Keratinocyte (primary cell): ENCODE measurements at regions not wholly inside any gene's neighbourhood (a gene's known extent, or its start where the extent isn't known, plus 50 kb on each side); places are given as distances from the start of the nearest gene placed in this dataset.
"Not testable (repeated sequence)": the region's sequence is repeated elsewhere in the genome, so short reads cannot be mapped to it uniquely, and the experiment has no call there.

Experiments used
- DNase-seq: peaks from one replicate; pipeline ENCODE4 v3.0.0-alpha.2; 2011; ENCODE audit warnings: low read depth, missing footprints, low spot score
- FAIRE-seq: peaks from 2 replicates; lab custom pipeline; 2011; peaks lifted over from hg19 to GRCh38; lab: Jason Lieb, UNC
- H2AFZ ChIP-seq: 2 replicates; pipeline ENCODE4 v1.6.0; 2012; ENCODE audit warnings: low read length, control low read depth, inconsistent platforms; ENCODE audit not compliant: control insufficient read depth
- H3K27ac ChIP-seq: 2 replicates; pipeline ENCODE4 v1.5.1; 2011; ENCODE audit warnings: low read length; ENCODE audit not compliant: control insufficient read depth, insufficient read depth
- H3K27me3 ChIP-seq: 3 replicates; pipeline ENCODE4 v1.6.0; 2011; ENCODE audit warnings: low read length; ENCODE audit not compliant: control insufficient read depth, insufficient read depth; ENCODE audit errors: extremely low read depth
- H3K36me3 ChIP-seq, 2 experiments: 2 replicates in 1 of 2; 3 replicates in 1 of 2; pipeline ENCODE4 v1.5.1; 2011; ENCODE audit warnings: low read length in 2 of 2, mild to moderate bottlenecking in 1 of 2; ENCODE audit not compliant: control insufficient read depth in 2 of 2, insufficient read depth in 2 of 2; ENCODE audit errors: extremely low read depth in 1 of 2
- H3K4me1 ChIP-seq: 3 replicates; pipeline ENCODE4 v1.5.1; 2011; ENCODE audit warnings: low read length; ENCODE audit not compliant: control insufficient read depth, insufficient read depth; ENCODE audit errors: extremely low read depth
- H3K4me2 ChIP-seq: 3 replicates; pipeline ENCODE4 v1.6.0; 2011; ENCODE audit warnings: low read depth, low read length; ENCODE audit not compliant: control insufficient read depth, insufficient read depth; ENCODE audit errors: extremely low read depth
- H3K4me3 ChIP-seq, 3 experiments: fragments of 200-600 bp in 1 of 3; sonication (generic) in 1 of 3; 2 replicates in 2 of 3; 3 replicates in 1 of 3; pipeline ENCODE4 v1.5.1; 2011 to 2016; ENCODE audit warnings: low read length in 3 of 3, mild to moderate bottlenecking in 3 of 3, control low read depth in 2 of 3, inconsistent platforms in 1 of 3, low read depth in 1 of 3, mixed read lengths in 1 of 3, mixed run types in 1 of 3, moderate library complexity in 1 of 3; ENCODE audit not compliant: control insufficient read depth in 2 of 3, insufficient read depth in 2 of 3; ENCODE audit errors: extremely low read depth in 1 of 3
- H3K79me2 ChIP-seq: 2 replicates; pipeline ENCODE4 v1.6.0; 2012; ENCODE audit warnings: low read length; ENCODE audit not compliant: control insufficient read depth, insufficient read depth
- H3K9ac ChIP-seq: 3 replicates; pipeline ENCODE4 v1.6.0; 2011; ENCODE audit warnings: low read length; ENCODE audit not compliant: control insufficient read depth, insufficient read depth; ENCODE audit errors: extremely low read depth
- H3K9me1 ChIP-seq: 3 replicates; pipeline ENCODE4 v1.6.0; 2011; ENCODE audit warnings: low read length; ENCODE audit not compliant: control insufficient read depth, insufficient read depth; ENCODE audit errors: extremely low read depth
- H3K9me3 ChIP-seq: 2 replicates; pipeline ENCODE4 v1.5.1; 2012; ENCODE audit warnings: low read depth, low read length; ENCODE audit not compliant: control insufficient read depth
- H4K20me1 ChIP-seq: 3 replicates; pipeline ENCODE4 v1.6.0; 2011; ENCODE audit warnings: low read length; ENCODE audit not compliant: control insufficient read depth, insufficient read depth; ENCODE audit errors: extremely low read depth
- EZH2 ChIP-seq: IDR thresholded peaks from one replicate; pipeline ENCODE4 v1.6.1; 2012; ENCODE audit warnings: inconsistent platforms, mild to moderate bottlenecking, low read length, moderate library complexity
- dilution Hi-C: fragments of 300-500 bp; cut with MboI; formaldehyde crosslinking; loops from one replicate; pipeline ENCODE4 v1.7.0; 2020; ENCODE audit warnings: low sequenced_read_pairs; ENCODE audit not compliant: extremely low pct_ligation_motif_present
- TF ChIP-seq, protein P1 (sequence below), 3 experiments: IDR thresholded peaks in 1 of 3; conservative IDR thresholded peaks in 1 of 3; optimal IDR thresholded peaks in 1 of 3; 2 replicates in 2 of 3; 3 replicates in 1 of 3; pipeline versions ENCODE3 to v1.5.1; 2011; ENCODE audit warnings: low read length in 3 of 3, mild to moderate bottlenecking in 3 of 3, moderate library complexity in 2 of 3, control low read depth in 1 of 3, inconsistent platforms in 1 of 3; ENCODE audit not compliant: insufficient read depth in 2 of 3; ENCODE audit errors: extremely low read depth in 1 of 3

GRCh38 chr16:88197481-88198456 is 185.0 kb upstream of the ZNF469 start:
- H3K27me3 ChIP-seq, result peaks cover 14% of the 10 kb centered on the region
- no peak for FAIRE-seq

DNA sequence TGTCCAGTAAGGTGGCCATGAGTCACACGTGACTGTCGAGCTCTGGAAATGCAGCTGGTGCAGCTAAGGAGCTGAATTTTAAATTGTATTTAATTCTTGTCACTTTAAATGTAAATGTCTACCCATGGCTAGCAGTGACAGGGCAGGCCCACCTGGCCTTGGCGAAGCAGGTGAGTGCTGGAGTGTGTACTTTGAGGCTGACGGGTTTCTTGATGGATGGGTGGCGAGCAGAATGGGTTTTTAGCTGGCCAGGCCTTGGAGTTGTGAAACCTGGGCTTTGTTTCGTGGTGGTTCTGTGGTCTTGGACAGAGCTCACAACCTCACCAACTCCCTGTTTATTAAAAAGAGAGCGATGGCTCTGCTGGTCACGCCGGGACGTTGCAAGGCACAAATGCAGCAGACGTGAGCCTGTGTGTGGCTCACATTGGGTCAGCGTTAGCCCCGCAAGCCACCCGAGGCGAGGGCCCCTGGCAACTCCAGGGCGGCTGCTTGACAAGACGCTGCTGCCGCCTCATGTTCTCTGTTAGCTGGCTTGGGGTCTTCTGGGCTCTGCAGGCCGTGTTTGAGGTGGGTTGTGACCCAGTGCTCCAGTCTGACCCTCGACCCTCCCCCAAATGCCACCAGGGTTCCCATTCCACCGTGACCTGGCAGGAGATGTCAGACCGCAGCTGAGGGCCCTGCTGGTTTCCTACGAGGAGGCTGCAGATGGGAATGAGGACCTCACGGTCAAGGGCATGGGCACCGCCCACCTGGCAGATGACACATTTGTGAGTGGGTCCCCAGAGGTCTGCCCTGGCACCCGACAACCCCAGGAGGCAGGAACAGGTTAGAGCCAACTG is 184.1 kb upstream of the ZNF469 start:
- H3K4me3 ChIP-seq, FAIRE-seq, DNase-seq, H3K27ac ChIP-seq, H3K36me3 ChIP-seq, H4K20me1 ChIP-seq, dilution Hi-C loops, H3K4me2 ChIP-seq, H2AFZ ChIP-seq, H3K4me1 ChIP-seq, H3K9me1 ChIP-seq, H3K9ac ChIP-seq, H3K9me3 ChIP-seq, H3K79me2 ChIP-seq: not testable (repeated sequence)
- H3K27me3 ChIP-seq, result peaks cover 14% of the 10 kb centered on the region

More at GRCh38 chr16:88197481-88198456, 185.0 kb upstream of the ZNF469 start:
- dilution Hi-C loops, result no loop called here
- no peaks in the 10 kb centered on the region for H3K9me3 ChIP-seq
- H3K79me2 ChIP-seq, result no peaks in the 10 kb centered on the region
- H3K9me1 ChIP-seq, result no peaks in the 10 kb centered on the region
- no peak overlapping the region for H2AFZ ChIP-seq
- H4K20me1 ChIP-seq, result no peaks in the 10 kb centered on the region
- no peak overlapping the region for H3K4me2 ChIP-seq
- H3K4me1 ChIP-seq, result no peaks in the 10 kb centered on the region
- no peak overlapping the region for H3K9ac ChIP-seq
- H3K4me3 ChIP-seq, result no peak overlapping the region
- no peak overlapping the region for H3K27ac ChIP-seq
- no peak for DNase-seq
- H3K36me3 ChIP-seq, result no peaks in the 10 kb centered on the region
- TF ChIP-seq EZH2, result no peak
- TF ChIP-seq, protein P1, sequence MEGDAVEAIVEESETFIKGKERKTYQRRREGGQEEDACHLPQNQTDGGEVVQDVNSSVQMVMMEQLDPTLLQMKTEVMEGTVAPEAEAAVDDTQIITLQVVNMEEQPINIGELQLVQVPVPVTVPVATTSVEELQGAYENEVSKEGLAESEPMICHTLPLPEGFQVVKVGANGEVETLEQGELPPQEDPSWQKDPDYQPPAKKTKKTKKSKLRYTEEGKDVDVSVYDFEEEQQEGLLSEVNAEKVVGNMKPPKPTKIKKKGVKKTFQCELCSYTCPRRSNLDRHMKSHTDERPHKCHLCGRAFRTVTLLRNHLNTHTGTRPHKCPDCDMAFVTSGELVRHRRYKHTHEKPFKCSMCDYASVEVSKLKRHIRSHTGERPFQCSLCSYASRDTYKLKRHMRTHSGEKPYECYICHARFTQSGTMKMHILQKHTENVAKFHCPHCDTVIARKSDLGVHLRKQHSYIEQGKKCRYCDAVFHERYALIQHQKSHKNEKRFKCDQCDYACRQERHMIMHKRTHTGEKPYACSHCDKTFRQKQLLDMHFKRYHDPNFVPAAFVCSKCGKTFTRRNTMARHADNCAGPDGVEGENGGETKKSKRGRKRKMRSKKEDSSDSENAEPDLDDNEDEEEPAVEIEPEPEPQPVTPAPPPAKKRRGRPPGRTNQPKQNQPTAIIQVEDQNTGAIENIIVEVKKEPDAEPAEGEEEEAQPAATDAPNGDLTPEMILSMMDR (optimal IDR thresholded peaks at IDR 0.05 in 1 of 3, IDR thresholded peaks at IDR 0.05 in 1 of 3, conservative IDR thresholded peaks at IDR 0.05 in 1 of 3; ENCODE audit: extremely low read depth in 1 of 3, insufficient read depth in 2 of 3, low read length in 3 of 3), result no peak

DNA sequence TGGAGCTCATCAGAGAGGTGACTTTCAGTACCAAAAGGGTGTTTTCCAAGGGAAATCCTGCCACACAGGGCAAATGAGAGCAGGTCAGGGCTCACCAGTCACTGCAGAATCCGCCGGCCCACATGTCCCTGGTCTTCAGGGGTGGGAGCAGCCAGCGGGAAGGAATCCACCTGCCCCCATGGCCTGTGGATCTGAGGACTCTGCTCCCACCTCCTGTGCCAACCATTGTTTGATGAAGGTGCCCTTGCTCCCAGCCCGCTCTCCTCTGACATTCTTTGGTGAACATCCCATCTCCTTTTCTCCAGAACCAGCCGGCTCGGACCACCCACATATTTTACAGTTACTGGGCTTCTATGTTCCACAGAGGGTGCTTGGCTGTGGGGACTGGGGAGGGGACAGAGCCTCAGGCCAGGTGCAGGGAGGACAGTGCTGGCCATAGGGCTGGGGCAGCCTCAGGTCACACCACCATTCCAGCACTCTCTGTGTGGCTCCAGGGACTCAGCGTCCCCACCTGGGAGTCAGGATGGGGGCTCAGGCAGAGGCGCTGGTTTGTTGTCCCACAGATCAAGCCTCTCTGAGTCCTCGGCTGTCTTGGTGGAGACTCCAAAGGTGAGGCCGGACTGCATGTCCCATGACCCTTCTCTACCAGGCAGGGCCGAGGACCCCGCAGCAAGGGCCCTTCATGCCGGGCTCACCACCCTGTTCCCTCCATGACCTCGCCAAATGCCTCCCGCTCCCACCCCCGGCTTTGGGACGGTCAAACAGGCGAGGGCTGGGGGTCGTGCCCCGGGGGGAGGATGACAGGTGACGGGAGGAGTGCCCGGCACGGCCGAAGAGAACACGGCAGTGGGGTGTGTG is 183.2 kb upstream of the ZNF469 start:
- H3K36me3 ChIP-seq, H4K20me1 ChIP-seq, H3K9me3 ChIP-seq, H3K9me1 ChIP-seq, H3K4me1 ChIP-seq, H3K4me3 ChIP-seq, H2AFZ ChIP-seq, H3K79me2 ChIP-seq, H3K27ac ChIP-seq, H3K9ac ChIP-seq, DNase-seq, H3K4me2 ChIP-seq, FAIRE-seq, dilution Hi-C loops: not testable (repeated sequence)
- H3K27me3 ChIP-seq, result peaks cover 12% of the 10 kb centered on the region
